GM12878 (cell line): ENCODE measurements at regions not wholly inside any gene's neighbourhood (a gene's known extent, or its start where the extent isn't known, plus 50 kb on each side); places are given as distances from the start of the nearest gene placed in this dataset.

Source experiments
- ATAC-seq: fragments of 200-7000 bp; cut with Tn5 transposase; 3 replicates; pipeline ENCODE4 v1.9.1; 2020; ENCODE audit warnings: mild to moderate bottlenecking, moderate library complexity
- BruUV-seq: library from RNA; stranded (reverse); fragments of 400-500 nt; replicated peaks from 2 replicates; lab custom pipeline; 2021; lab: Mats Ljungman, UMichigan
- CTCF ChIA-PET: fragments of 300-600 bp; sonication (Branson Sonifier 250); formaldehyde crosslinking; extraction: SDS; loops from one replicate; lab custom pipeline; 2021; ENCODE audit warnings: inconsistent platforms; lab: Yijun Ruan, JAX
- POLR2A ChIA-PET: fragments of 350-600 bp; formaldehyde crosslinking; extraction: SDS; loops from one replicate; lab custom pipeline; 2021; ENCODE audit warnings: inconsistent platforms; lab: Charles Lee
- RAD21 ChIA-PET: fragments of 300-600 bp; sonication (Branson Sonifier 250); formaldehyde crosslinking; loops from one replicate; lab custom pipeline; 2023; ENCODE audit warnings: antibody characterized with exemption; ENCODE audit not compliant: unreplicated experiment; lab: Charles Lee
- SMC1A ChIA-PET: fragments of 300-600 bp; sonication (Branson Sonifier 250); formaldehyde crosslinking; loops from one replicate; lab custom pipeline; 2023; ENCODE audit not compliant: unreplicated experiment, uncharacterized antibody; lab: Charles Lee
- DNase-seq: peaks from one replicate; pipeline ENCODE4 v3.0.0-alpha.2; 2011; ENCODE audit warnings: low read depth, low spot score
- FAIRE-seq: peaks from 3 replicates; lab custom pipeline; 2011; peaks lifted over from hg19 to GRCh38; lab: Jason Lieb, UNC
- H2AFZ ChIP-seq: 2 replicates; pipeline ENCODE4 v1.6.0; 2011; ENCODE audit warnings: low read depth, low read length, control low read depth; ENCODE audit not compliant: control insufficient read depth
- H3K27ac ChIP-seq: 2 replicates; pipeline ENCODE4 v1.5.1; 2011; ENCODE audit warnings: control low read depth; ENCODE audit not compliant: control insufficient read depth, insufficient read depth
- H3K27me3 ChIP-seq, 2 experiments: replicated peaks in 1 of 2; 2 replicates each; pipeline versions ENCODE4 v1.6.0 to v1.6.1; 2011; ENCODE audit warnings: low read length in 1 of 2; ENCODE audit not compliant: control insufficient read depth in 2 of 2, insufficient read depth in 2 of 2
- H3K36me3 ChIP-seq, 2 experiments: 2 replicates each; pipeline ENCODE4 v1.5.1; 2011; ENCODE audit warnings: low read length in 1 of 2; ENCODE audit not compliant: control insufficient read depth in 2 of 2, insufficient read depth in 2 of 2
- H3K4me1 ChIP-seq: 2 replicates; pipeline ENCODE4 v1.6.1; 2011; ENCODE audit warnings: mild to moderate bottlenecking, low read length, moderate library complexity, mixed read lengths; ENCODE audit not compliant: control insufficient read depth, insufficient read depth
- H3K4me2 ChIP-seq: 2 replicates; pipeline ENCODE4 v1.6.0; 2011; ENCODE audit warnings: control low read depth; ENCODE audit not compliant: control insufficient read depth, insufficient read depth
- H3K4me3 ChIP-seq: fragments of 200-600 bp; sonication (generic); 2 replicates; pipeline ENCODE4 v1.5.1; 2016
- H3K79me2 ChIP-seq: 2 replicates; pipeline ENCODE4 v1.6.0; 2011; ENCODE audit warnings: low read length; ENCODE audit not compliant: control insufficient read depth, insufficient read depth
- H3K9ac ChIP-seq: 2 replicates; pipeline ENCODE4 v1.8.0; 2011; ENCODE audit warnings: low read length, control low read depth, mixed read lengths; ENCODE audit not compliant: control insufficient read depth, insufficient read depth
- H3K9me3 ChIP-seq: replicated peaks from 3 replicates; pipeline ENCODE4 v1.5.1; 2011; ENCODE audit warnings: mild to moderate bottlenecking, low read length; ENCODE audit not compliant: control insufficient read depth, insufficient read depth
- H4K20me1 ChIP-seq: 2 replicates; pipeline ENCODE4 v1.6.0; 2011; ENCODE audit not compliant: control insufficient read depth, insufficient read depth
- BCL3 ChIP-seq: IDR thresholded peaks from 2 replicates; pipeline ENCODE4 v1.6.1; 2011; ENCODE audit warnings: borderline replicate concordance, low read depth, mild to moderate bottlenecking, moderate library complexity, low read length; ENCODE audit not compliant: insufficient read depth, poor library complexity, severe bottlenecking
- CREM ChIP-seq: IDR thresholded peaks from 2 replicates; pipeline ENCODE4 v1.6.1; 2014; ENCODE audit warnings: antibody characterized with exemption, low read depth
- E2F4 ChIP-seq: IDR thresholded peaks from 2 replicates; pipeline ENCODE4 v1.6.1; 2012; ENCODE audit warnings: low read depth, low read length, improper control_type of control experiment
- IRF4 ChIP-seq: IDR thresholded peaks from 2 replicates; pipeline ENCODE4 v1.6.1; 2011; ENCODE audit warnings: low read depth, low read length
- NR2C2 ChIP-seq: IDR thresholded peaks from 2 replicates; pipeline ENCODE4 v1.6.1; 2011; ENCODE audit warnings: borderline replicate concordance, low read depth; ENCODE audit not compliant: control insufficient read depth, insufficient read length
- PRDM15 ChIP-seq: fragments of 450-650 bp; formaldehyde crosslinking; IDR thresholded peaks from 2 replicates; pipeline ENCODE4 v1.4.0; 2020; ENCODE audit warnings: mild to moderate bottlenecking, moderate library complexity
- RCOR1 ChIP-seq: conservative IDR thresholded peaks from 2 replicates; pipeline ENCODE4 v1.6.1; 2012; ENCODE audit warnings: low read depth, low read length, improper control_type of control experiment
- SIN3A ChIP-seq: IDR thresholded peaks from 2 replicates; pipeline ENCODE4 v1.6.1; 2012; ENCODE audit warnings: low read depth, low read length, improper control_type of control experiment
- SMC3 ChIP-seq: IDR thresholded peaks from 2 replicates; pipeline ENCODE4 v1.6.1; 2011; ENCODE audit warnings: low read length, improper control_type of control experiment, borderline replicate concordance
- TCF7 ChIP-seq: IDR thresholded peaks from 2 replicates; pipeline ENCODE4 v1.6.1; 2014; ENCODE audit warnings: antibody characterized with exemption, borderline replicate concordance
- ZNF207 ChIP-seq: fragments of 450-650 bp; IDR thresholded peaks from 2 replicates; pipeline ENCODE4 v1.6.1; 2014; ENCODE audit warnings: antibody characterized with exemption, mild to moderate bottlenecking, borderline replicate concordance
- WGBS: methylation state at CpG from one replicate; pipeline ENCODE4 v1.1.6; 2016; ENCODE audit warnings: low lambda C conversion rate; ENCODE audit not compliant: insufficient replicate concordance, insufficient coverage; ENCODE audit errors: missing lambda C conversion rate; 5-methylcytosine and 5-hydroxymethylcytosine counted together
- in situ Hi-C: fragments of 300-500 bp; cut with MboI; formaldehyde crosslinking; loops from 9 replicates; pipeline ENCODE4 v1.14.3; 2018; ENCODE audit warnings: mixed read lengths
- intact Hi-C: fragments of 100-400 bp; cut with micrococcal nuclease; formaldehyde crosslinking; loops from one replicate; pipeline ENCODE4 v1.14.2; 2022; ENCODE audit not compliant: unreplicated experiment

- BruUV-seq: no TSS peak
- H3K9ac ChIP-seq: no peak overlapping the region
- ATAC-seq: no peak
- CTCF ChIA-PET: no interaction called here
- TF ChIP-seq BCL3 (no peak), E2F4 (no peak), CREM (no peak), TCF7 (no peak), ZNF207 (no peak), IRF4 (no peak), SMC3 (no peak), NR2C2 (no peak), RCOR1 (no peak), SIN3A (no peak), PRDM15 (CRISPR knock-in tag) (no peak)
- TF ChIP-seq, all 136 proteins: peak for 0
- POLR2A ChIA-PET: no interaction called here
- WGBS: 4% methylated on average over 1 of the region's 1 CpG
- Histone ChIP-seq H3K27me3 (no peaks in the 10 kb centered on the region), H3K4me1 (no peaks in the 10 kb centered on the region), H3K9me3 (no peaks in the 10 kb centered on the region), H4K20me1 (no peaks in the 10 kb centered on the region), H2AFZ (no peak overlapping the region), H3K36me3 (no peaks in the 10 kb centered on the region), H3K4me3 (no peak overlapping the region), H3K79me2 (no peaks in the 10 kb centered on the region), H3K4me2 (no peak overlapping the region), H3K27ac (no peak overlapping the region)
- SMC1A ChIA-PET: no interaction called here
- in situ Hi-C loops (no loop called here), intact Hi-C loops (no loop called here)
- FAIRE-seq (no peak), DNase-seq (no peak)
- RAD21 ChIA-PET: no interaction called here
Observed at GRCh38 chr12:24268663-24269186, 319.3 kb upstream of the SOX5 start.
